ENCODE measurements at regions not wholly inside any gene's neighbourhood (a gene's known extent, or its start where the extent isn't known, plus 50 kb on each side); places are given as distances from the start of the nearest gene placed in this dataset.

DNA sequence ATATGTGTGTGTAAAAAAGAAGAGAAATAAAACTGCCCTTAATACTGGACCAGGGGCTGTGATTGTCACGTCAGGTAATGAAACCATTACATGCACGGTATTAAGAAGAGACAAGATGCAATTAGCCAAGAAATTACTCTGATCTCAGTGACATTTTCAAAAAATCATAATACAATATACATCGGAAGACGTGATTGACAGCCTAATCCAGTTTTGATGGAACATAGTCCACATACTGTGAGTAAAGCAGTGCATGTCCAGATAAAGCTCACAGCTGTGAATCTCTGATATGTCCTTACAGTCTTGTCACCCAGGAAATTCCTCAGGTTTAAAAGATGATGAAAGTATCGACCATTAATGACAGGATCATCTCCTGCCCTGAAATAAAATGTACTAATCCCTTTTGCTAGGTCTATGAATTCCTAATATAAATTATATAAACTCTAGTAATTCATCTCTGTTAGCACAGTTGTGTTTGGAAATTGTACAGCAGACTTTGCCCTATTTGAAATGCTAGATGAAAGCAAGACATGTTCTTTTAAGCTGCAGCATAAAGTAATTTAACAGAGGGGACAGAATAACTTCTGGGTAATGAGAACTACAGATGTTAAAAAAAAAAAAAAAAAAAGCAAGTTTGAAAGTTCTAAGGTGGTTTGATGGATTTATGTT is 119.5 kb upstream of the TMCO5A start:
- TF ChIP-seq, protein P1, sequence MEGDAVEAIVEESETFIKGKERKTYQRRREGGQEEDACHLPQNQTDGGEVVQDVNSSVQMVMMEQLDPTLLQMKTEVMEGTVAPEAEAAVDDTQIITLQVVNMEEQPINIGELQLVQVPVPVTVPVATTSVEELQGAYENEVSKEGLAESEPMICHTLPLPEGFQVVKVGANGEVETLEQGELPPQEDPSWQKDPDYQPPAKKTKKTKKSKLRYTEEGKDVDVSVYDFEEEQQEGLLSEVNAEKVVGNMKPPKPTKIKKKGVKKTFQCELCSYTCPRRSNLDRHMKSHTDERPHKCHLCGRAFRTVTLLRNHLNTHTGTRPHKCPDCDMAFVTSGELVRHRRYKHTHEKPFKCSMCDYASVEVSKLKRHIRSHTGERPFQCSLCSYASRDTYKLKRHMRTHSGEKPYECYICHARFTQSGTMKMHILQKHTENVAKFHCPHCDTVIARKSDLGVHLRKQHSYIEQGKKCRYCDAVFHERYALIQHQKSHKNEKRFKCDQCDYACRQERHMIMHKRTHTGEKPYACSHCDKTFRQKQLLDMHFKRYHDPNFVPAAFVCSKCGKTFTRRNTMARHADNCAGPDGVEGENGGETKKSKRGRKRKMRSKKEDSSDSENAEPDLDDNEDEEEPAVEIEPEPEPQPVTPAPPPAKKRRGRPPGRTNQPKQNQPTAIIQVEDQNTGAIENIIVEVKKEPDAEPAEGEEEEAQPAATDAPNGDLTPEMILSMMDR (conservative IDR thresholded peaks at IDR 0.05 in 1 of 2, IDR thresholded peaks at IDR 0.05 in 1 of 2; ENCODE audit: extremely low read depth in 1 of 2, insufficient read depth in 1 of 2, low read depth in 1 of 2, low read length in 2 of 2): no peak
- TF ChIP-seq EZH2 (IDR thresholded peaks at IDR 0.05; ENCODE audit: borderline replicate concordance, low read length): no peak

Measured in mammary epithelial cell (primary cell).